H9 (cell line): ENCODE measurements at regions not wholly inside any gene's neighbourhood (a gene's known extent, or its start where the extent isn't known, plus 50 kb on each side); places are given as distances from the start of the nearest gene placed in this dataset.
A peak's percentile ranks its signal among the peaks of the same experiment; 100 is the strongest.

ENCODE experiments used
- DNase-seq: peaks from one replicate; pipeline ENCODE4 v3.0.0-alpha.2; 2017
- H2AFZ ChIP-seq: one replicate; pipeline ENCODE4 v1.6.1; 2013; ENCODE audit warnings: mild to moderate bottlenecking, low read length, control low read depth, moderate library complexity
- H2AK5ac ChIP-seq: 2 replicates; pipeline ENCODE4 v1.6.1; 2013; ENCODE audit warnings: low read length, control low read depth, mixed read lengths; ENCODE audit not compliant: insufficient read length
- H2BK120ac ChIP-seq: one replicate; pipeline ENCODE4 v1.6.1; 2013; ENCODE audit warnings: low read depth, mild to moderate bottlenecking, low read length, control low read depth, inconsistent platforms; ENCODE audit not compliant: poor library complexity, severe bottlenecking
- H2BK12ac ChIP-seq: 2 replicates; pipeline ENCODE4 v1.6.1; 2013; ENCODE audit warnings: low read length, control low read depth, mixed read lengths, low read depth; ENCODE audit not compliant: insufficient read length
- H2BK15ac ChIP-seq: 2 replicates; pipeline ENCODE4 v1.6.1; 2013; ENCODE audit warnings: low read depth, low read length, control low read depth
- H2BK20ac ChIP-seq: one replicate; pipeline ENCODE4 v1.6.1; 2013; ENCODE audit warnings: low read depth, mild to moderate bottlenecking, low read length, control low read depth, inconsistent platforms; ENCODE audit not compliant: poor library complexity, severe bottlenecking
- H2BK5ac ChIP-seq: 2 replicates; pipeline ENCODE4 v1.6.1; 2013; ENCODE audit warnings: low read length, control low read depth, mixed read lengths; ENCODE audit not compliant: insufficient read length
- H3K14ac ChIP-seq: 2 replicates; pipeline ENCODE4 v1.6.1; 2013; ENCODE audit warnings: low read length, control low read depth; ENCODE audit not compliant: insufficient read depth
- H3K18ac ChIP-seq: 2 replicates; pipeline ENCODE4 v1.6.1; 2013; ENCODE audit warnings: low read depth, mild to moderate bottlenecking, mixed read lengths, low read length, control low read depth; ENCODE audit not compliant: insufficient read length
- H3K23ac ChIP-seq: 2 replicates; pipeline ENCODE4 v1.6.1; 2013; ENCODE audit warnings: low read length, control low read depth, mixed read lengths, low read depth; ENCODE audit not compliant: insufficient read length
- H3K23me2 ChIP-seq: 2 replicates; pipeline ENCODE4 v1.6.1; 2013; ENCODE audit warnings: low read depth, mild to moderate bottlenecking, mixed read lengths, low read length, control low read depth; ENCODE audit not compliant: insufficient read length, poor library complexity, severe bottlenecking
- H3K27ac ChIP-seq: 2 replicates; pipeline ENCODE4 v1.5.1; 2013; ENCODE audit warnings: low read length, control low read depth, mixed read lengths, low read depth; ENCODE audit not compliant: insufficient read length
- H3K27me3 ChIP-seq: 2 replicates; pipeline ENCODE4 v1.6.1; 2013; ENCODE audit warnings: low read length, control low read depth, inconsistent platforms; ENCODE audit not compliant: insufficient read depth
- H3K4ac ChIP-seq: 2 replicates; pipeline ENCODE4 v1.6.1; 2013; ENCODE audit warnings: low read depth, mild to moderate bottlenecking, control low read depth, inconsistent platforms, low read length, moderate library complexity
- H3K4me1 ChIP-seq: 2 replicates; pipeline ENCODE4 v1.6.1; 2013; ENCODE audit warnings: low read length, control low read depth, inconsistent platforms; ENCODE audit not compliant: insufficient read depth
- H3K4me2 ChIP-seq: 2 replicates; pipeline ENCODE4 v1.6.1; 2013; ENCODE audit warnings: low read length, control low read depth, mixed read lengths; ENCODE audit not compliant: insufficient read length, insufficient read depth
- H3K56ac ChIP-seq: 2 replicates; pipeline ENCODE4 v1.6.1; 2013; ENCODE audit warnings: low read depth, mild to moderate bottlenecking, mixed read lengths, low read length, control low read depth; ENCODE audit not compliant: insufficient read length
- H3K79me1 ChIP-seq: 2 replicates; pipeline ENCODE4 v1.6.1; 2013; ENCODE audit warnings: low read depth, mild to moderate bottlenecking, moderate library complexity, low read length, control low read depth, inconsistent platforms; ENCODE audit not compliant: insufficient read depth, poor library complexity, severe bottlenecking
- H3K79me2 ChIP-seq: 2 replicates; pipeline ENCODE4 v1.6.1; 2013; ENCODE audit warnings: low read length, control low read depth, inconsistent platforms; ENCODE audit not compliant: insufficient read depth
- H3K9ac ChIP-seq: 2 replicates; pipeline ENCODE4 v1.6.1; 2013; ENCODE audit warnings: low read length, control low read depth, mixed read lengths; ENCODE audit not compliant: insufficient read length; ENCODE audit errors: extremely low read depth
- H3K9me3 ChIP-seq: one replicate; pipeline ENCODE4 v1.6.1; 2013; ENCODE audit warnings: low read depth, low read length, inconsistent platforms; ENCODE audit not compliant: control insufficient read depth
- H3T11ph ChIP-seq: one replicate; pipeline ENCODE4 v1.6.1; 2013; ENCODE audit warnings: mild to moderate bottlenecking, low read length, control low read depth, inconsistent platforms
- H4K20me1 ChIP-seq: one replicate; pipeline ENCODE4 v1.6.1; 2013; ENCODE audit not compliant: control insufficient read depth, insufficient read length, insufficient read depth
- H4K5ac ChIP-seq: 2 replicates; pipeline ENCODE4 v1.6.1; 2013; ENCODE audit warnings: low read depth, mild to moderate bottlenecking, mixed read lengths, low read length, control low read depth; ENCODE audit not compliant: insufficient read length
- H4K8ac ChIP-seq: replicated peaks from 2 replicates; pipeline ENCODE4 v1.6.1; 2013; ENCODE audit warnings: low read length, control low read depth, mixed read lengths, low read depth; ENCODE audit not compliant: insufficient read length
- H4K91ac ChIP-seq: 2 replicates; pipeline ENCODE4 v1.6.1; 2013; ENCODE audit warnings: low read depth, mild to moderate bottlenecking, moderate library complexity, mixed read lengths, low read length, control low read depth; ENCODE audit not compliant: insufficient read length
- H3K27ac Mint-ChIP-seq, 3 experiments: 2 replicates in 2 of 3; 3 replicates in 1 of 3; pipeline ENCODE4 v1.8.0; 2020 to 2021; ENCODE audit warnings: mixed read lengths in 3 of 3, mild to moderate bottlenecking in 1 of 3, moderate library complexity in 1 of 3
- H3K27me3 Mint-ChIP-seq: 2 replicates; pipeline ENCODE4 v1.8.0; 2021; ENCODE audit warnings: low read depth, mild to moderate bottlenecking, moderate library complexity, mixed read lengths
- H3K36me3 Mint-ChIP-seq, 3 experiments: 2 replicates in 2 of 3; 3 replicates in 1 of 3; pipeline ENCODE4 v1.8.0; 2020 to 2021; ENCODE audit warnings: low read depth in 3 of 3, mixed read lengths in 3 of 3; ENCODE audit not compliant: insufficient read depth in 1 of 3
- H3K4me1 Mint-ChIP-seq, 2 experiments: 2 replicates each; pipeline ENCODE4 v1.8.0; 2020; ENCODE audit warnings: mixed read lengths in 2 of 2
- H3K4me3 Mint-ChIP-seq, 2 experiments: 2 replicates in 1 of 2; 3 replicates in 1 of 2; pipeline ENCODE4 v1.8.0; 2020 to 2021; ENCODE audit warnings: mild to moderate bottlenecking in 2 of 2, mixed read lengths in 2 of 2, moderate library complexity in 1 of 2
- H3K9me3 Mint-ChIP-seq, 2 experiments: 2 replicates in 1 of 2; 3 replicates in 1 of 2; pipeline ENCODE4 v1.8.0; 2020; ENCODE audit warnings: mild to moderate bottlenecking in 2 of 2, mixed read lengths in 2 of 2, moderate library complexity in 1 of 2
- WGBS: extraction: QIAGEN DNeasy Blood & Tissue Kit; methylation state at CpG from one replicate; pipeline ENCODE4 v1.1.7; 2013; ENCODE audit warnings: missing lambda C conversion rate, low lambda C conversion rate, mixed read lengths; ENCODE audit not compliant: insufficient read length; ENCODE audit errors: extremely low coverage; 5-methylcytosine and 5-hydroxymethylcytosine counted together
- TF ChIP-seq, protein P1 (sequence below): fragments of 200-600 bp; sonication (generic); conservative IDR thresholded peaks from 3 replicates; pipeline ENCODE4 v1.8.0; 2021; ENCODE audit warnings: antibody characterized with exemption, mild to moderate bottlenecking

DNA sequence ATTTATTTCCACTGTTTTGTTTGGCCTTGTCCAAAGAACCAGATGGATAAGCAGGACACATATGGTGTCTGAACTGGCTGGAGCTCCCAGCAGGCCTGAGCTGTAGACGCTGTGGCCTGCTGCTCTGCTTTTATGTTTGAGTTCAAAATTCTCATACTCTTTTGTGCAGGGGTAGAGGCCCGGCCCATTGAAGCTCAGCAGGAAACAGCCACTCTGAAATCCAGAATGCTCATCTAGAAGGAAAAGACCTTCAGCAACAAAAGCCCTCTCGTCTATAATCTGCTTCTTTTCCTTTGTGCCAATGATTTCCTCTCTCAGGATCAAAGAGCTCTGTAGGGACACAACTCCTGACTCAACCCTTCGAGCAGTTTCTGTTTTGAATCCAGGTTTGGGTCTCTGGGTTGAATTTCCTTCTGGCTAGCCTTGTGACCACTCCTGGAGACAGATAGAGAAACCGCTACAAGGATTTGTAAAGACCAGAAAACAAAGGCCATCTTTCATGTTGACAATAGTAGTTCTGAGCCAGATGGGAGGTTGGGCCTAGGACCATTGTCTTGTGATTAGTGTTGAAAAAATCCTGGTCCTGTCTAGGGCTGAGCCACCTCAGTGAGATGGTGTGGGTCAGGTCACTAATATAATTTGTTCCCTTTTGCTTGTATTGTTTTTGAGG, 446.7 kb downstream of the BCKDHB start:
- DNase-seq, result no peak

More for the DNA sequence above, 446.7 kb downstream of the BCKDHB start:
- Mint-ChIP-seq H3K4me3 (no peak overlapping the region), H3K27me3 (no peaks in the 10 kb centered on the region), H3K4me1 (peaks cover 16 to 19% of the 10 kb centered on the region in 2 experiments), H3K9me3 (peaks cover 14 to 15% of the 10 kb centered on the region in 2 experiments), H3K27ac (peak overlapping the region; percentile 43 to 96 (median 76); a peak in 4 of 7 replicates), H3K36me3 (peaks cover 4 to 18% (median 6%) of the 10 kb centered on the region in 3 experiments)
- TF ChIP-seq, protein P1, sequence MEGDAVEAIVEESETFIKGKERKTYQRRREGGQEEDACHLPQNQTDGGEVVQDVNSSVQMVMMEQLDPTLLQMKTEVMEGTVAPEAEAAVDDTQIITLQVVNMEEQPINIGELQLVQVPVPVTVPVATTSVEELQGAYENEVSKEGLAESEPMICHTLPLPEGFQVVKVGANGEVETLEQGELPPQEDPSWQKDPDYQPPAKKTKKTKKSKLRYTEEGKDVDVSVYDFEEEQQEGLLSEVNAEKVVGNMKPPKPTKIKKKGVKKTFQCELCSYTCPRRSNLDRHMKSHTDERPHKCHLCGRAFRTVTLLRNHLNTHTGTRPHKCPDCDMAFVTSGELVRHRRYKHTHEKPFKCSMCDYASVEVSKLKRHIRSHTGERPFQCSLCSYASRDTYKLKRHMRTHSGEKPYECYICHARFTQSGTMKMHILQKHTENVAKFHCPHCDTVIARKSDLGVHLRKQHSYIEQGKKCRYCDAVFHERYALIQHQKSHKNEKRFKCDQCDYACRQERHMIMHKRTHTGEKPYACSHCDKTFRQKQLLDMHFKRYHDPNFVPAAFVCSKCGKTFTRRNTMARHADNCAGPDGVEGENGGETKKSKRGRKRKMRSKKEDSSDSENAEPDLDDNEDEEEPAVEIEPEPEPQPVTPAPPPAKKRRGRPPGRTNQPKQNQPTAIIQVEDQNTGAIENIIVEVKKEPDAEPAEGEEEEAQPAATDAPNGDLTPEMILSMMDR, result no peak
- no peak overlapping the region for H3K9ac ChIP-seq
- no peak overlapping the region for H2BK5ac ChIP-seq
- no peak overlapping the region for H4K8ac ChIP-seq
- H3K14ac ChIP-seq, result no peak overlapping the region
- no peaks in the 10 kb centered on the region for H3K9me3 ChIP-seq
- H4K5ac ChIP-seq, result no peak overlapping the region
- no peak overlapping the region for H2BK15ac ChIP-seq
- no CpG with 5 or more reads among the region's 5 CpGs for WGBS
- H3K27me3 ChIP-seq, result no peaks in the 10 kb centered on the region
- no peak overlapping the region for H3K4me2 ChIP-seq
- no peaks in the 10 kb centered on the region for H3K79me1 ChIP-seq
- H3K23me2 ChIP-seq, result no peaks in the 10 kb centered on the region
- H3K56ac ChIP-seq, result no peak overlapping the region
- H3K18ac ChIP-seq, result no peak overlapping the region
- no peak overlapping the region for H3T11ph ChIP-seq
- H3K4me1 ChIP-seq, result no peaks in the 10 kb centered on the region
- H2BK20ac ChIP-seq, result no peak overlapping the region
- H4K91ac ChIP-seq, result no peak overlapping the region
- no peak overlapping the region for H2AK5ac ChIP-seq
- H2AFZ ChIP-seq, result no peak overlapping the region
- H4K20me1 ChIP-seq, result no peaks in the 10 kb centered on the region
- no peak overlapping the region for H2BK12ac ChIP-seq
- no peak overlapping the region for H3K4ac ChIP-seq
- no peak overlapping the region for H3K27ac ChIP-seq
- H2BK120ac ChIP-seq, result no peak overlapping the region
- no peak overlapping the region for H3K23ac ChIP-seq
- no peaks in the 10 kb centered on the region for H3K79me2 ChIP-seq
